ENCODE measurements at regions not wholly inside any gene's neighbourhood (a gene's known extent, or its start where the extent isn't known, plus 50 kb on each side); places are given as distances from the start of the nearest gene placed in this dataset.

DNA sequence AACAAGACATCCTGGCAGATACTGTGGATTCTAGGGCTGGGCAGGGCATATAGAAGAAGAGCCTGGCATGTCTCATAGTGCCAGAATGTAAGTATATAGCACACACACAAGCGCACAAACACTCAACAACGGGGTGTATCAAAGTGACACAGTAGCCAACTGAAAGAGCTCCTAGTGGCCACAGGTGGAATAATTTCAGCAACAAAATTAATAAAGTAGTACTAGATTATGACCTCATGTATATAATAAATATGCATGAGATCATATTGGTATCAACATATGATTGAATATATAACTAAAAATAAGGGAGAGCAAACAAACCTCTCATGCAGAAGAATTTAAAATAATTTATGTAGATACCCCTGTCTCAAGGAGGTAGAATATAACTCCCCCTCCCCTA is 72.4 kb upstream of the CXCL12 start:
- TF ChIP-seq, protein P1, sequence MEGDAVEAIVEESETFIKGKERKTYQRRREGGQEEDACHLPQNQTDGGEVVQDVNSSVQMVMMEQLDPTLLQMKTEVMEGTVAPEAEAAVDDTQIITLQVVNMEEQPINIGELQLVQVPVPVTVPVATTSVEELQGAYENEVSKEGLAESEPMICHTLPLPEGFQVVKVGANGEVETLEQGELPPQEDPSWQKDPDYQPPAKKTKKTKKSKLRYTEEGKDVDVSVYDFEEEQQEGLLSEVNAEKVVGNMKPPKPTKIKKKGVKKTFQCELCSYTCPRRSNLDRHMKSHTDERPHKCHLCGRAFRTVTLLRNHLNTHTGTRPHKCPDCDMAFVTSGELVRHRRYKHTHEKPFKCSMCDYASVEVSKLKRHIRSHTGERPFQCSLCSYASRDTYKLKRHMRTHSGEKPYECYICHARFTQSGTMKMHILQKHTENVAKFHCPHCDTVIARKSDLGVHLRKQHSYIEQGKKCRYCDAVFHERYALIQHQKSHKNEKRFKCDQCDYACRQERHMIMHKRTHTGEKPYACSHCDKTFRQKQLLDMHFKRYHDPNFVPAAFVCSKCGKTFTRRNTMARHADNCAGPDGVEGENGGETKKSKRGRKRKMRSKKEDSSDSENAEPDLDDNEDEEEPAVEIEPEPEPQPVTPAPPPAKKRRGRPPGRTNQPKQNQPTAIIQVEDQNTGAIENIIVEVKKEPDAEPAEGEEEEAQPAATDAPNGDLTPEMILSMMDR (IDR thresholded peaks at IDR 0.05), result no peak
- no peak for TF ChIP-seq EZH2 (IDR thresholded peaks at IDR 0.05; ENCODE audit: borderline replicate concordance, insufficient read depth, low read depth, low read length, poor library complexity, severe bottlenecking)

Measured in B cell (primary cell).